GM18508 (cell line): ENCODE measurements at regions not wholly inside any gene's neighbourhood (a gene's known extent, or its start where the extent isn't known, plus 50 kb on each side); places are given as distances from the start of the nearest gene placed in this dataset.
"Not testable (repeated sequence)": the region's sequence is repeated elsewhere in the genome, so short reads cannot be mapped to it uniquely, and the experiment has no call there.

ENCODE experiments used
- ATAC-seq: cut with Tn5 transposase; IDR thresholded peaks from one replicate; pipeline ENCODE4 v1.9.1; 2021; ENCODE audit warnings: moderate number of reproducible peaks; ENCODE audit not compliant: insufficient read depth, unreplicated experiment

DNA sequence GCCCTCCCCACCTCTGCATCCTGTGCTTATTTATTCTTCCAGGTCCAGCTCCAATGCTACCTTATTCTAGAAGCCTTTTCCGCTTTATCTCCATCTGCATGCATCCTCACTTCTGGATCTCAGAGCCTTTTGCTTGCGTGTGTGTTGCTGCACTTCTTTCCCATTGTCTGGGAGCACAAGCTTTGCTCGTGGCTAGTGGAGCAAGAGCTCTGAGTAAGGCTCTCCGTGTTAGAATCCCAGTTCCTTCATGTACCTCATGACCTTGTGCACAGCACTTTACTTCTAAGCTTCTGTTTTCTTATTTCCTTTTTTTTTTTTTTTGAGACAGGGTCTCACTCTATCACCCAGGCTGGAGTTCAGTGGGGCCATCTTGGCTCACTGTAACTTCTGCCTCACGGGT lies 140.0 kb upstream of the POU3F1 start:
- no peak for ATAC-seq

DNA sequence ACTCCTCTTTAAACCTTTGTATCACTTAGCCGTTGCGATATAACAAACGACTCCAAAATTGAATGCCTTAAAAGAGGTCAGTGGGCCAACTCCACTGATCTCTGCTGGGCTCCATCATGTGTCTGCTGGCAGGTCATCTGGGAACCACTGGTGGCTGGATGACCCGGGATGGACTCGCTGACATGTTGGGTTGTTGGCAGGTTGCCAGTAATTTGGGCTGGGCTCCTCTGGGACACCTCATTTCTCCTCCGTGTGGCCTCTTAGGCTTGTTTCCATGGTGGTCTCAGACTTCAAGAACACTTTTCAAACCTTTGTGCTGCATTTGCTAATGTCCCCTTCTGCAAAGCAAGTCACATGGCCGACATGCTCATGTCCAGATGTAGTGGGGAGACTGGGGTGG lies 139.3 kb upstream of the POU3F1 start:
- ATAC-seq, result no peak

DNA sequence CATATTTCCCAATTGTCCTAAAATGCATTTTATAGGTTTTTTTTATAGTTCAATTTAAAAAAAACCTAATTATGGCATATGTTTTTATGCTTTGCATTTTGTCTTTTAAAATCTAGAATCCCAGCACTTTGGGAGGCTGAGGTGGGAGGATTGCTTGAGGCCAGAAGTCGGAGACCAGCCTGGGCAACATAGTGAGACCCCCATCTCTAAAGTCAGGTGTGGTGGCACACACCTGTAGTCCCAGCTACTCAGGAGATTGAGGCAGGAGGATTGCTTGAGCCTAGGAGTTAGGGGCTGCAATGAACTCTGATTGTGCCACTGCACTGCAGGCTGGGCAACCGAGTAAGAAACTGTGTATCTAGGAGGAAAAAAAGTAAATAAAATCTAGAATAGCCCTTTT lies 137.2 kb upstream of the POU3F1 start:
- ATAC-seq, result no peak

DNA sequence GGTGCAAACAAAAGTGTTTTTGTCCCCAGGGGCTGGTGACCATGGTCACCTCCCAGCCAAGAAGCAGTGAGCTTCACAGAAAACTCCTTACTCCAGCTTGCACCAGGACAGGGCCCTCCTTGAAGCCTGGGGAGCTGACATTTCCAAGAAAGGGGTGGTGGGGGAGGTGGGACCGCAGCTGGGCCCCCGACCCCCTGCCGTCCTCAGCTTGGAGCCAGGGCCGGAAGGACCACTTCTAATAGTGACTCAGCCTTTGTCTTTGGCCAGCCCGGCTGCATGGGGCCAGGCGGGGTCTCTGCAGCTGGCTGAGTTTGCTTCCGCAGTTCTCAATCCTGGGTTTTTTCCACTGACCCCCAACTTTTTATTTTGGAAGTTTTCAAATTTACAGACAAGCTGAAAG lies 136.5 kb upstream of the POU3F1 start:
- ATAC-seq, result no peak

DNA sequence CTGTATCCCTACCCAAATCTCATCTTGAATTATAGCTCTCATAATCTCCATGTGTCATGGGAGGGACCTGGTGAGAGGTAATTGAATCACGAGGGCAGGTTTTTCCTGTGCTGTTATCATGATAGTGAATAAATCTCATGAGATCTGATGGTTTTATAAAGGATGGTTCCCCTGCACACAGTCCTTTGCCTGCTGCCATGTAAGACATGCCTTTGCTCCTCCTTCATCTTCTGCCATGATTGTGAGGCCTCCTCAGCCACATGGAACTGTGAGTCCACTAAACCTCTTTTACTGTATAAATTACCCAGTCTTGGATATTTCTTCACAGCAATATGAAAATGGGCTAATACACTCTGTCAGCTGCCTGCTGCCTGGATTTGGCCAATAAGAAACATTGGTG lies 133.8 kb upstream of the POU3F1 start:
- ATAC-seq, result not testable (repeated sequence)

- no peak for ATAC-seq
Observed at GRCh38 chr1:38179483-38179882, 132.9 kb upstream of the POU3F1 start.

GRCh38 chr1:38178216-38178615 lies 131.6 kb upstream of the POU3F1 start:
- ATAC-seq, result no peak

- no peak for ATAC-seq
Observed at GRCh38 chr1:38175121-38175520, 128.5 kb upstream of the POU3F1 start.

DNA sequence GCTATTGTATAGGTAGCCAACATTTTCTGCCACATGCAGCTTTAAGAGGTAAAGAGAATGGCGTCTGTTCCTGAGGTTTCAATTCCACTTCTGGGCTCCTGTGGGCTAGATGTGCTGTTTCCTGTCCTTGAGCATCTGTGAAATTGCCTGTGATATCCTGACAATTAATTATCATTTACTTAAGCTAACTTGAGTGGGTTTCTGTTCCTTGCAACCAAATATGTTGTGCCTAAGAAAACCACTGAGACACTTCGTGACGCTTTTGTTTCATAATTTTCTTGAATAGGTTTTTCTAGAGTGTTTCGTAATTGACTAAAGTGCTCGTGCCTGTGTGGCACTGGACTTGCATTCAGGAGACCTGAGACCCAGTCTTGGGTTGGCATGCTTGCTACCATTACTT lies 127.3 kb upstream of the POU3F1 start:
- ATAC-seq, result no peak

DNA sequence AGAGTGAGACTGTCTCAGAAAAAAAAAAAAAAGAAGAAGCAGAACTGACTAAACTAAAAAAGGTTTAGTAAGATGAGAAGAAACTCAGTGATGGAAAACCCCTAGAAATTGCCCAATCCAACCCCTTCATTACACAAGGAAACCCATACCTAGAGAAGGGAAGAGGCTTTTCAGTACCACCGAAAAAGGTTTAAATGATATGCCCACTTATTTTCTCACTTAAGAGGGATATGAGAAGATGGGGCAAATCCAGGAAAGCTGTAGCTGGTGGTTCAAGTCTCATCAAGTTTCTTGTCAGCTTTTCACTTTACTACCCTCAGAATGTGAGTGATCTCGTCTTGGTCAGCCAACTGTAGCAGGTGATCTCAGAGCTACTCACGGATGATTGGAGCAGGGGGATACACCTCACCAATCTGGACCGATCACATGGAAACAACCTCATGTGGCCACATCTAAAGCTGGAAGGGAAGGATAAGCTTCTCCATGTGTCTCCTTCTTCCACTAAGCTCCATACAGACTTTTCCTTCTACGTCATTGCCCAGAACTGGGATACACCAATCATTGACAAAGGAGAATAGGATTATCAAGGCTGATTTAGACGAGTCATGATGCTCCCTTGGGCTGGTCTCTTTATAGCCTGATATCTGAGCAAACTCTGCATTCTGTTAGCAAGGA lies 126.7 kb upstream of the POU3F1 start:
- ATAC-seq, result no peak

DNA sequence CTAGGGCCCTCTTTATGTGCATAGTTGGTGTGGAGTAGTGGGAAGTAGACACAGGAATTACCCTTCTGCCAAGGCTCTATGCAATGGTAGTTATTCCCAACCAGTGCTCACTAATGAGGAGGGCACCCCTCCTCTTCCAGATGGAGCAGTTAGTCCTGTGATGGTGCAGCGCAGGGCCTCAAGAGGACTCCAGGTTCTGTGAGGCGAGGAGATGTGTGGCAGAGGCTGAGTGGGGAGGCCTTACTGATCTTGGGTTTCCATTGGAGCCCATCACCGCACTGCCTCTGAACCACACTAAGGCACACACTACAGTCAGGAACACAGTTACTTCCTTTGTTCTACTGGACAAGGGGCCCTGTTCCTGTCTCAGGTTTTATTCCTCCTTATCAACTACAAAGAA lies 122.5 kb upstream of the POU3F1 start:
- no peak for ATAC-seq

GRCh38 chr1:38168365-38168764 lies 121.8 kb upstream of the POU3F1 start:
- ATAC-seq, result no peak

GRCh38 chr1:38166461-38166860 lies 119.9 kb upstream of the POU3F1 start:
- no peak for ATAC-seq

DNA sequence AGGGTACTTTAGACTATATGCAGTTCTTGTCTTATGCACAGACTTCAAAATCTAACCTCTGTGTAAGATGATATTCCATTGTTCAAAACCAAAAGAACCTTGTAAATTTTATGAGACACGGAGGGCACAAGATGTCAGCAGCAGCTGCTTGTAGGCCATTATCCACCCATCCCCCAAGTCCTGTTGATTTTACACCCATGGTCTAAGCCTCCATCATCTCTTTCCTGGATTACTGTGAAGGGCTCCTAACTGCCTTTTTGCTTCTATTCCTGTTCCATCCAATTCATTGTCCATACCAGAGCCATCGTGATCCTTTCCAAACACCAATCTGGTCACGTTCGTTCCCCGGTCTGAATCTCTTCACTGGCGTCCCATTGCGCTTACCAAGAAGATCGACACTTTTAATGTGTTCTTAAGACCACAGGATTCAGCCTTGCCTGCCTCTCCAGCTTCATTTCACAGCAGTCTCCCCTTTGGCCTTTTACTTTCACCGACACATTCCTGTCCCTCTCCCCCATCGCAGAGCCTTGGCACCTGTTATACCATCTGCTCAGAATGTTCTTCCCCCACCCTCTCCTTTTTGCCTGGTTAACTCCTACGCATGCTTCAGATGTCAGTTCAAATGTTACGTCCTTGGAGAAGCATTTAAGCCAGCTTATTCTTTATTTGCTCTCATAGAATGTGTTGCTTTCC lies 107.3 kb upstream of the POU3F1 start:
- no peak for ATAC-seq

GRCh38 chr1:38153066-38153777 lies 106.6 kb upstream of the POU3F1 start:
- ATAC-seq, result no peak

- no peak for ATAC-seq
Observed at GRCh38 chr1:38152351-38153065, 105.9 kb upstream of the POU3F1 start.

- no peak for ATAC-seq
Observed at GRCh38 chr1:38151399-38151798, 104.8 kb upstream of the POU3F1 start.

GRCh38 chr1:38146079-38146478 lies 99.5 kb upstream of the POU3F1 start:
- not testable (repeated sequence) for ATAC-seq

DNA sequence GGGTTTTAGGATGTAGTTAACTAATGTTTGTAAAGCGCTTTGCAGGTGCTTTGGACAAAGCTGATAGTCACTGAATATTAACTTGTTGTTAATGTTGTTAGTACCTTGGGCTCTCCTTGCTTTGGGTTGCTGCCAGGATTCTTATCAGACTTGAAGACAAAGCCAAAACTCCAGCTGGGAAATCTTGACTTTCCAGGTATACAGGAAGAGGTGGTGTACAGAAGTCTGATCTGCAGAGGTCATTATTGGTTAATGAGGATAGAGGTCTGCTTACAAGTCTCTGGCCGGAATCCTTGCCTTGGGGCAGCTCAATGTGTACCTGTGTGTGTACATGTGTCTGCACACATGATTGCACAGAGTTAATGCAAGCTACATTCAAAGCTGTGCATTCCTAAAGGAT lies 96.0 kb upstream of the POU3F1 start:
- no peak for ATAC-seq

- no peak for ATAC-seq
Observed at GRCh38 chr1:38141483-38141882, 94.9 kb upstream of the POU3F1 start.
